Stimulated activated naive B cell treated with anti-CD40 and anti-IgM and Interleukin-4, amounts not matched to agents 10 μg/mL and 1 μg/mL and 100 μg/mL, for 72 hours (primary cell): ENCODE measurements at regions not wholly inside any gene's neighbourhood (a gene's known extent, or its start where the extent isn't known, plus 50 kb on each side); places are given as distances from the start of the nearest gene placed in this dataset.
"Not testable (repeated sequence)": the region's sequence is repeated elsewhere in the genome, so short reads cannot be mapped to it uniquely, and the experiment has no call there.

ENCODE experiments used
- ATAC-seq, 2 donors: fragments of 150-1000 bp; cut with Tn5 transposase; replicated peaks; 2 replicates each; pipeline ENCODE4 v1.10.0; 2021; ENCODE audit warnings: moderate library complexity in 1 of 2
- DNase-seq: peaks from one replicate; pipeline ENCODE4 v3.0.0; 2021
- H3K27ac Mint-ChIP-seq: one replicate; pipeline ENCODE4 v1.8.0; 2022; ENCODE audit warnings: mild to moderate bottlenecking, mixed read lengths
- H3K27me3 Mint-ChIP-seq, 2 donors: one replicate each; pipeline ENCODE4 v1.8.0; 2022; ENCODE audit warnings: mixed read lengths in 2 of 2
- H3K36me3 Mint-ChIP-seq, 2 donors: one replicate each; pipeline ENCODE4 v1.8.0; 2022; ENCODE audit warnings: mixed read lengths in 2 of 2, mild to moderate bottlenecking in 1 of 2
- H3K4me1 Mint-ChIP-seq, 2 donors: one replicate each; pipeline ENCODE4 v1.8.0; 2022; ENCODE audit warnings: mixed read lengths in 2 of 2, mild to moderate bottlenecking in 1 of 2
- H3K4me3 Mint-ChIP-seq, 2 donors: one replicate each; pipeline ENCODE4 v1.8.0; 2022; ENCODE audit warnings: mild to moderate bottlenecking in 2 of 2, mixed read lengths in 2 of 2, moderate library complexity in 1 of 2
- H3K9me3 Mint-ChIP-seq, 2 donors: one replicate each; pipeline ENCODE4 v1.8.0; 2022; ENCODE audit warnings: mixed read lengths in 2 of 2, mild to moderate bottlenecking in 1 of 2

DNA sequence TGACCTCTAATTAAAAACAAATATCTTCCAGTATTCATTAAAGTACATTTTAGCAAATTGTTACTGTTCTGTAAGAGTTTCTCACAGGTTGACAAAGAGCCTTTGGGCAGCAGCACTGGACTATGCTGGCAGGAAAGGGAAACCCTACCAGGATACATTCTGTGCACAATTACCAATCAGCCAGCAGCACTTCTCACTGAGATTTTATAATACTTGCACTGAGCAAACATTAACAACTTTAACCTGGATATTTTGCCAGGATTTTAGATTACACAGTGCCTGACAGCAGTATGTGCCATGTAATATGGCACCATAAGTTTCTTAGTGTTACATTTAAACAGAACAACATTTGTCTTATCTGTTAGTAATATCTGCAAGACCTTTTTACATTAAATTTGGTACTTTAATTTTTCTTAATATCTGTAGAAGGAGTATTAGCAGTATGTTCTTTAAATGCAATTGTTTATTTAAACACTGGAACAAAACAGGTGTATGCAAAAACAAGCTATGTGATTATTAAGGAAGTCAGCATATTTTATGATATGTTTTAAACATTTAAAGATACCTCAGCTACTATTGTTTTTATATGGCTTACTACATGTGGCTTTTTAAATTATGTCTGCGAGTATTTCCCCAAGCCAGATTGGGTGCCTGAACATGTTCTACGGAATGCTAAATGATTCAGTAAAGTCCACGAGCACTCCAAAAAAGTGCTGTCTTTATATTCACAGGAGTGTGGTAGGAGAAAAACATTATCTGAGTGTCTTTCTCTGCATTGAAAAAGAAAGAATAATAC is 699.0 kb upstream of the LUZP2 start:
- Mint-ChIP-seq H3K27me3 (no peaks in the 10 kb centered on the region), H3K9me3 (peaks cover 0 to 2% of the 10 kb centered on the region in 2 donors), H3K4me3 (no peak overlapping the region), H3K36me3 (no peaks in the 10 kb centered on the region), H3K4me1 (no peaks in the 10 kb centered on the region), H3K27ac (no peak overlapping the region)
- ATAC-seq (no peak), DNase-seq (no peak)

DNA sequence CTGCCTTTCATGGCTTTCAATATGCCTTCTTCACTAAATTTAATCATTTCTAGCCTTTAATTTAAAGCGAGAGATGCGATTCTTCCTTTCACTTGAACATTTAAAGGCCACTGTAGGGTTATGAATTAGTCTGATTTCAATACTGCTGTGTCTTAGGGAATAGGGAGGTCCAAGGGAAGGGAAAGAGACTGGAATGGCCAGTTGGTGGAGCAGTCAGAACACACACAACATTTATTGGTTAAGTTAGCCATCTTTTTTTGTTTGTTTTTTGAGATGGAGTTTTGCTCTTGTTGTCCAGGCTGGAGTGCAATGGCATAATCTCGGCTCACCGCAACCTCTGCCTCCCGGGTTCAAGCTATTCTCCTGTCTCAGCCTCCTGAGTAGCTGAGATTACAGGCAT is 662.5 kb upstream of the LUZP2 start:
- DNase-seq, H3K27me3 Mint-ChIP-seq, H3K4me1 Mint-ChIP-seq, H3K4me3 Mint-ChIP-seq, ATAC-seq, H3K9me3 Mint-ChIP-seq, H3K27ac Mint-ChIP-seq, H3K36me3 Mint-ChIP-seq: not testable (repeated sequence)

DNA sequence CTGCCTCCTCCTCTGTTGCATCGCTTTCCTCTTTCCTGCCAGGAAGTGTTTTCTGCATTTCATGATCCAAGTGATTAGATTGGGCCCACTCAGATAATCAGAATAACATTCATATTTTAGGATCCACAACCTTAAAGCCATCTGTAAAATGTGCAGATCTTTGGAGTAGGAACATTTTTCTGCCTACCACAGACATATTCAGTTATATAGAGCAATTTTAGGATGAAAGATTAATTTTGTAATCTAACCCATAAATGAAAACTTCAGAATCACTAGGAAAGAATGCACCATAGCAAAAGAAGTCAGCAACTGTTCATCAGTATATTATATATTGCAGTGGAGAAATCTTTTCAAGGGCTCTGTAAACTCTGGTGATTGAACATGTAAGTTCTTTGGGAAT is 659.9 kb upstream of the LUZP2 start:
- peaks cover 0 to 2% of the 10 kb centered on the region in 2 donors for H3K9me3 Mint-ChIP-seq
- H3K27ac Mint-ChIP-seq: no peak overlapping the region
- no peaks in the 10 kb centered on the region for H3K27me3 Mint-ChIP-seq
- H3K36me3 Mint-ChIP-seq: no peaks in the 10 kb centered on the region
- no peaks in the 10 kb centered on the region for H3K4me1 Mint-ChIP-seq
- H3K4me3 Mint-ChIP-seq: no peak overlapping the region
- ATAC-seq (no peak), DNase-seq (no peak)

DNA sequence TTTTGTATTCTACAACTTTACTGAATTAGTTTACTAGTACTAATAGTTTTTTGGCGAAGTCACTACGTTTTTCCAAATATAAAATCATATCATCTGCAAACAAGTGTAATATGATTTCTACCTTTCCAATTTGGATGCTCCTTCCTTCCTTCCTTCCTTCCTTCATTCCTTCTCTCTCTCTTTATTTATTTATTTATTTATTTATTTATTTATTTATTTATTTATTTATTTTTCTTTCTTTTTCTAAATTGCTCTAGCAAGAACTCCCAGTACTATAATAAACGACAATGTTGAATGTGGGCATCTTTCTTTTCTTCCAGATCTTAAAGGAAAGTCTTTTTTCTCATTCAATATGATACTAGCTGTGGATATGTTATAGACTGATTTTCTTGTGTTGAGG is 656.0 kb upstream of the LUZP2 start:
- Mint-ChIP-seq H3K9me3 (peaks cover 0 to 1% of the 10 kb centered on the region in 2 donors), H3K36me3 (no peaks in the 10 kb centered on the region), H3K4me1 (no peaks in the 10 kb centered on the region), H3K4me3 (no peak overlapping the region), H3K27ac (no peak overlapping the region), H3K27me3 (no peaks in the 10 kb centered on the region)
- ATAC-seq: no peak
- DNase-seq: no peak

GRCh38 chr11:23846902-23847422 is 649.9 kb upstream of the LUZP2 start:
- Mint-ChIP-seq H3K4me1 (no peaks in the 10 kb centered on the region), H3K9me3 (peaks cover 0 to 3% of the 10 kb centered on the region in 2 donors), H3K36me3 (no peaks in the 10 kb centered on the region), H3K27ac (no peak overlapping the region), H3K27me3 (no peaks in the 10 kb centered on the region), H3K4me3 (no peak overlapping the region)
- ATAC-seq: no peak
- no peak for DNase-seq

GRCh38 chr11:23851216-23851615 is 645.6 kb upstream of the LUZP2 start:
- H3K9me3 Mint-ChIP-seq: peaks cover 0 to 1% of the 10 kb centered on the region in 2 donors
- no peaks in the 10 kb centered on the region for H3K4me1 Mint-ChIP-seq
- ATAC-seq: no peak
- DNase-seq: no peak
- no peak overlapping the region for H3K27ac Mint-ChIP-seq
- no peaks in the 10 kb centered on the region for H3K27me3 Mint-ChIP-seq
- H3K36me3 Mint-ChIP-seq: no peaks in the 10 kb centered on the region
- no peak overlapping the region for H3K4me3 Mint-ChIP-seq

- Mint-ChIP-seq H3K4me3 (no peak overlapping the region), H3K9me3 (no peaks in the 10 kb centered on the region), H3K27me3 (no peaks in the 10 kb centered on the region), H3K4me1 (no peaks in the 10 kb centered on the region), H3K27ac (no peak overlapping the region), H3K36me3 (no peaks in the 10 kb centered on the region)
- no peak for ATAC-seq
- DNase-seq: no peak
Observed at GRCh38 chr11:23856654-23857053, 640.2 kb upstream of the LUZP2 start.

DNA sequence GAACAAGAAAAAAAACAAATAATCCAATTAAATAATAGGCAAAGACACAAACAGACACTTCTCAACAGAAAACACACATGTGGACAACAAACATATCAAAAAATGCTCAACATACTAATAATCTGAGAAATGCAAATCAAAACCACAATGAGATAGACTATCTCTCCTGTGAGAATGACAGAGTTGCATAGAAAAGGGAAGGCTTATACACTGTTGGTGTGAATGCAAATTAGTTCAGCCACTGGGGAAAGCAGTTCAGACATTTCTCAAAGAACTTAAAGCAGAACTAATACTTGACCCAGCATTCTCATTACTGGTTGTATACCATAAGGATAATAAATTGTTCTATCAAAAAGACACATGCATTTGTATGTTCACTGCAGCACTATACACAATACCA is 637.8 kb upstream of the LUZP2 start:
- peak; percentile 53 to 62 for ATAC-seq
- DNase-seq: no peak
- H3K36me3 Mint-ChIP-seq: no peaks in the 10 kb centered on the region
- H3K27ac Mint-ChIP-seq: no peak overlapping the region
- H3K9me3 Mint-ChIP-seq: no peaks in the 10 kb centered on the region
- no peaks in the 10 kb centered on the region for H3K4me1 Mint-ChIP-seq
- no peak overlapping the region for H3K4me3 Mint-ChIP-seq
- H3K27me3 Mint-ChIP-seq: no peaks in the 10 kb centered on the region

- ATAC-seq: no peak
- no peak overlapping the region for H3K27ac Mint-ChIP-seq
- H3K9me3 Mint-ChIP-seq: no peaks in the 10 kb centered on the region
Observed at GRCh38 chr11:23861615-23862014, 635.2 kb upstream of the LUZP2 start.

DNA sequence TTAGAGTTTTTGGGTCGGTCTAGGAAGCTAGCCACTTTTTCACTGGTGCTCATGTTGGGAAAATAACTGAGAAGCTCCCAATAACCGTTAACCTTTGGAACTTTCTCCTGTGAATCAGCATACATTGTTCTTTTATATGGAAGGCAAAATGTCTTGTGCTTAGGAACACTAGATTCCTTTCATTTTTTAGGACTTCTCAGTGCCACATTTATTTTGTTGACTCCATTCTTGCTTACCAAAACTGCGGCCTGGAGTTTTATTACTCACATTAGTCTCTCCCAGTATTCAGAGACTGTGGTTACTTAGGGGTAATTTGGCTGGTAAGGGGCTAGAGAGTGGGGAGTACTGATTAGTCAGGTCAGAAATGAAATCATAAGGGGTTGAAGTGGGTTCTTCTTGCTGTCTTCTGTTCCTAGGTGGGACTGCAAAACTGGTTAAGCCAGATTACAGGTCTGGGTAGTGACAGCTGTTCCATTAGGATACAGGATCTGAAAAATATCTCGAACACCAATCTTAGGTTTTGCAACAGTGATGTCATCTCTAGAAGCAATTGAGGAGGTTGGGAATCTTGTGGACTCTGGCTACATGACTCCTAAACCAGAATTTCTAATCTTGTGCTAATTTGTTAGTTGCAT is 631.4 kb upstream of the LUZP2 start:
- Mint-ChIP-seq H3K4me3 (no peak overlapping the region), H3K9me3 (peaks cover 3 to 5% of the 10 kb centered on the region in 2 donors), H3K4me1 (no peaks in the 10 kb centered on the region), H3K27ac (no peak overlapping the region), H3K27me3 (no peaks in the 10 kb centered on the region), H3K36me3 (no peaks in the 10 kb centered on the region)
- no peak for DNase-seq
- no peak for ATAC-seq

More at GRCh38 chr11:23861615-23862014, 635.2 kb upstream of the LUZP2 start:
- no peaks in the 10 kb centered on the region for H3K27me3 Mint-ChIP-seq
- DNase-seq: no peak
- H3K4me3 Mint-ChIP-seq: no peak overlapping the region
- no peaks in the 10 kb centered on the region for H3K4me1 Mint-ChIP-seq
- H3K36me3 Mint-ChIP-seq: no peaks in the 10 kb centered on the region

- no peak for DNase-seq
- H3K27ac Mint-ChIP-seq: no peak overlapping the region
- no peak for ATAC-seq
- no peaks in the 10 kb centered on the region for H3K4me1 Mint-ChIP-seq
- no peaks in the 10 kb centered on the region for H3K27me3 Mint-ChIP-seq
- no peaks in the 10 kb centered on the region for H3K36me3 Mint-ChIP-seq
- H3K9me3 Mint-ChIP-seq: peaks cover 3 to 11% of the 10 kb centered on the region in 2 donors
- H3K4me3 Mint-ChIP-seq: no peak overlapping the region
Observed at GRCh38 chr11:23866641-23867040, 630.2 kb upstream of the LUZP2 start.

- H3K27ac Mint-ChIP-seq: no peak overlapping the region
- H3K27me3 Mint-ChIP-seq: no peaks in the 10 kb centered on the region
- H3K9me3 Mint-ChIP-seq: peaks cover 3 to 11% of the 10 kb centered on the region in 2 donors
- no peaks in the 10 kb centered on the region for H3K36me3 Mint-ChIP-seq
- no peak overlapping the region for H3K4me3 Mint-ChIP-seq
- no peak for ATAC-seq
- no peaks in the 10 kb centered on the region for H3K4me1 Mint-ChIP-seq
- no peak for DNase-seq
Observed at GRCh38 chr11:23869671-23870070, 627.2 kb upstream of the LUZP2 start.

- H3K27ac Mint-ChIP-seq: no peak overlapping the region
- ATAC-seq (no peak), DNase-seq (no peak)
- no peak overlapping the region for H3K4me3 Mint-ChIP-seq
- no peaks in the 10 kb centered on the region for H3K36me3 Mint-ChIP-seq
- peaks cover 4 to 11% of the 10 kb centered on the region in 2 donors for H3K9me3 Mint-ChIP-seq
- H3K27me3 Mint-ChIP-seq: no peaks in the 10 kb centered on the region
- no peaks in the 10 kb centered on the region for H3K4me1 Mint-ChIP-seq
Observed at GRCh38 chr11:23873406-23873805, 623.4 kb upstream of the LUZP2 start.

DNA sequence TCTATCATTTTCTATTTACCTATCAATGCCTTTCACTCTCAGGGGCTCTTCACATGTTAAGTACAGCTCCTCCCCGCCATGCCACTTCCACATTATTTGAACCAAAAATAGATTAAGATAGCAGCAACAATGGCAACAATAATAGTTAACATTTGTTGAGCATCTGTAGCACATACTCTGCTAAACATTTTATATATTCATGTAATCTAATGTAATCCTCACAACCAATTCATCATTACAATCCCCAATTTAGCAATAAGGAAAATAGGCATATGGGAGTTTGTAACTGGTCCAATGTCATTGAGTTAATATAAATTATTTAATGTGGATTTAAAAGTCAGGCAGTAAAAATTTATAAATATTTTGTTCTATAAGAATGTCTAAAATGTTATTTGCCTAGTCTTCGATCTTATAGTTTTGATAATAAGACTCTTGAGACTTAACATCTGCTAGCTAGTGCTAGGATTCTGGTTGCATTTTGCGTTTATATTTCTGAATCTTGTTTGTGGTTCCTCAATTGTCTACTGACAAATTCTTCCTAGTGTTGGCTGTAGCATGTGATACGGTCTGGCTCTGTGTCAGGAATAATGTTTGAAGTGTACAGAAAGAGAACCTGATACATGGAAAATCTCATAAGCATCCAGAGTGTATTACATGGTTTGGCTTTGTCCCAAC is 621.5 kb upstream of the LUZP2 start:
- Mint-ChIP-seq H3K27me3 (no peaks in the 10 kb centered on the region), H3K4me3 (no peak overlapping the region)
- DNase-seq: no peak

More for the DNA sequence above, 621.5 kb upstream of the LUZP2 start:
- Mint-ChIP-seq H3K27ac (no peak overlapping the region), H3K9me3 (peaks cover 1 to 6% of the 10 kb centered on the region in 2 donors), H3K36me3 (no peaks in the 10 kb centered on the region), H3K4me1 (no peaks in the 10 kb centered on the region)
- no peak for ATAC-seq
